Tibial nerve (tissue), 4 donors: ENCODE measurements at regions not wholly inside any gene's neighbourhood (a gene's known extent, or its start where the extent isn't known, plus 50 kb on each side); places are given as distances from the start of the nearest gene placed in this dataset.

ENCODE experiments used
- DNase-seq, 2 donors: peaks; one replicate each; pipeline ENCODE4 v3.0.0-alpha.2; 2019; ENCODE audit warnings: low spot score in 2 of 2
- H3K27ac ChIP-seq, 4 donors: fragments of 200-600 bp; sonication (generic) in 3 of 4; one replicate each; pipeline ENCODE4 v1.5.1; 2017 to 2019; ENCODE audit warnings: mild to moderate bottlenecking in 1 of 4
- H3K27me3 ChIP-seq, 2 donors: fragments of 200-600 bp; sonication (generic) in 1 of 2; one replicate each; pipeline versions ENCODE4 v1.5.1 to v1.6.0; 2017 to 2019
- H3K36me3 ChIP-seq, 3 donors: fragments of 200-600 bp; sonication (generic); one replicate each; pipeline ENCODE4 v1.5.1; 2018 to 2019
- H3K4me1 ChIP-seq, 4 donors: fragments of 200-600 bp; sonication (generic) in 3 of 4; one replicate each; pipeline ENCODE4 v1.5.1; 2017 to 2019
- H3K4me3 ChIP-seq, 4 donors: fragments of 200-600 bp; sonication (generic) in 3 of 4; one replicate each; pipeline ENCODE4 v1.5.1; 2017 to 2019; ENCODE audit warnings: mild to moderate bottlenecking in 1 of 4, moderate library complexity in 1 of 4
- H3K9me3 ChIP-seq, 4 donors: fragments of 200-600 bp; sonication (generic) in 3 of 4; one replicate each; pipeline ENCODE4 v1.5.1; 2017 to 2019
- EP300 ChIP-seq, 2 donors: sonication (generic); formaldehyde crosslinking; IDR thresholded peaks; one replicate each; pipeline ENCODE4 v1.6.1; 2017; ENCODE audit warnings: antibody characterized with exemption in 2 of 2, mild to moderate bottlenecking in 1 of 2
- POLR2A ChIP-seq, 2 donors: fragments of 450-650 bp; IDR thresholded peaks; one replicate each; pipeline ENCODE4 v1.6.1; 2017; ENCODE audit warnings: antibody characterized with exemption in 2 of 2, mild to moderate bottlenecking in 2 of 2, moderate library complexity in 2 of 2
- WGBS, 2 donors: methylation state at CpG; one replicate each; pipeline ENCODE4 v1.1.5; 2018; 5-methylcytosine and 5-hydroxymethylcytosine counted together
- TF ChIP-seq, protein P1 (sequence below), 5 experiments: fragments of 200-600 bp in 3 of 5; fragments of 450-650 bp in 2 of 5; sonication (generic) in 3 of 5; IDR thresholded peaks; one replicate each; pipeline ENCODE4 v1.5.1; 2016 to 2019; ENCODE audit warnings: antibody characterized with exemption in 5 of 5, mild to moderate bottlenecking in 3 of 5, moderate library complexity in 2 of 5

DNA sequence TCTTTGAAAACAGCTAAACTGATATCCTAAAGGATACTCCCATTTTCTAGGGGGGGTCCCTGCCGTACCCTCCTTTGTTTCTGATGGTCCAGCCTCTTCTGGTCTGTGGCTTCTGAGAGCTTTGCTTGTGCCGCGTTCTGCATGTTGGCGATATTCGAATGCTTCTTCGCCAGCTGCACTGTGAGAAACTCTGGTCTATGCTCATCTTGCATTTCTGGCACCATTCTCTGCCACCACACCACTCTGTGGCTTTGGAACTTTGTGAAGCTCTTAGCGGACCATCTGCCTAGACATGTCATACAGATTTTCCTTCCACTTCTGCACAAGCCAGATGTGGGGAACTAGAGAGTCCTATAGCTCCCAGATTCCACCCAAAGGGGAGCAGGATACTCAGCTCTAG, 197.2 kb downstream of the REEP3 start:
- no peaks in the 10 kb centered on the region for H3K27me3 ChIP-seq
- no peak overlapping the region for H3K4me3 ChIP-seq
- DNase-seq: no peak
- no peaks in the 10 kb centered on the region for H3K36me3 ChIP-seq
- TF ChIP-seq, protein P1, sequence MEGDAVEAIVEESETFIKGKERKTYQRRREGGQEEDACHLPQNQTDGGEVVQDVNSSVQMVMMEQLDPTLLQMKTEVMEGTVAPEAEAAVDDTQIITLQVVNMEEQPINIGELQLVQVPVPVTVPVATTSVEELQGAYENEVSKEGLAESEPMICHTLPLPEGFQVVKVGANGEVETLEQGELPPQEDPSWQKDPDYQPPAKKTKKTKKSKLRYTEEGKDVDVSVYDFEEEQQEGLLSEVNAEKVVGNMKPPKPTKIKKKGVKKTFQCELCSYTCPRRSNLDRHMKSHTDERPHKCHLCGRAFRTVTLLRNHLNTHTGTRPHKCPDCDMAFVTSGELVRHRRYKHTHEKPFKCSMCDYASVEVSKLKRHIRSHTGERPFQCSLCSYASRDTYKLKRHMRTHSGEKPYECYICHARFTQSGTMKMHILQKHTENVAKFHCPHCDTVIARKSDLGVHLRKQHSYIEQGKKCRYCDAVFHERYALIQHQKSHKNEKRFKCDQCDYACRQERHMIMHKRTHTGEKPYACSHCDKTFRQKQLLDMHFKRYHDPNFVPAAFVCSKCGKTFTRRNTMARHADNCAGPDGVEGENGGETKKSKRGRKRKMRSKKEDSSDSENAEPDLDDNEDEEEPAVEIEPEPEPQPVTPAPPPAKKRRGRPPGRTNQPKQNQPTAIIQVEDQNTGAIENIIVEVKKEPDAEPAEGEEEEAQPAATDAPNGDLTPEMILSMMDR (IDR thresholded peaks at IDR 0.05): no peak
- TF ChIP-seq EP300 (IDR thresholded peaks at IDR 0.05) (no peak), POLR2A (IDR thresholded peaks at IDR 0.05) (no peak)
- peaks cover 0 to 34% (median 7%) of the 10 kb centered on the region in 4 donors for H3K4me1 ChIP-seq
- 93 to 99% methylated on average over 7 of the region's 7 CpGs for WGBS, 2 donors
- no peak overlapping the region for H3K27ac ChIP-seq
- no peaks in the 10 kb centered on the region for H3K9me3 ChIP-seq

DNA sequence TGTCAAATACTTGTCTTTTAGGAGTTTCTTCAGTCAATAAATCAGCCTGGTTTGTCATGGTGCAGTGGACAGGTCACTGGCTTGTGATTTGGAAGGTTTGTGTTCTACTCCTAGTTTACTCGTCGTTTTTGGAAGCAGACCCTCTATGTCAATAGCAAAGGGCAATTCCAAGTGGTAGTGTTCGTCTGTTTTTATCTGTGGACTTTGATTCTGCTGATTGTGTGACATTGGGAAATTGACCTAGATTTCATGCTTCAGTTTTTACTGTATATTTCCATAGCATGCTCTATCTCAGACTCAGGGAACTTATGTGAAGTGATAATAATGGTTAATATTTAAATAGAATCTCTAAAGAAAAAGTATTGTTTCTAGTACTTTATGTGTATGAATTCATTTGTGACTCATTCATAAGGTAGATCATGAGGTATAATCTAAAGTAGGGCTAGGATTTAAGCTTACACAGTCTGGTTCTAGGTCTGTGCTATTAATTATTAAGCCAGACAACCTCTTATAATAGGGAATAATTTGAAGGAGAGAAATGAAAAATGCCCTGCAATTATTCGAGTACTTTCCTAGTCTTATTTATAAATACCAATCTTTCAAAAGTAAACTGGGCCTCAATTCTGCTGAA, 198.1 kb downstream of the REEP3 start:
- Histone ChIP-seq H3K9me3 (no peaks in the 10 kb centered on the region), H3K36me3 (no peaks in the 10 kb centered on the region), H3K27me3 (no peaks in the 10 kb centered on the region), H3K4me3 (no peak overlapping the region), H3K4me1 (peaks cover 0 to 25% (median 2%) of the 10 kb centered on the region in 4 donors), H3K27ac (no peak overlapping the region)
- WGBS, 2 donors: 67 to 68% methylated on average over 4 of the region's 4 CpGs
- DNase-seq: no peak
- no peak for TF ChIP-seq POLR2A (IDR thresholded peaks at IDR 0.05)
- TF ChIP-seq, protein P1 (IDR thresholded peaks at IDR 0.05): no peak
- no peak for TF ChIP-seq EP300 (IDR thresholded peaks at IDR 0.05)

DNA sequence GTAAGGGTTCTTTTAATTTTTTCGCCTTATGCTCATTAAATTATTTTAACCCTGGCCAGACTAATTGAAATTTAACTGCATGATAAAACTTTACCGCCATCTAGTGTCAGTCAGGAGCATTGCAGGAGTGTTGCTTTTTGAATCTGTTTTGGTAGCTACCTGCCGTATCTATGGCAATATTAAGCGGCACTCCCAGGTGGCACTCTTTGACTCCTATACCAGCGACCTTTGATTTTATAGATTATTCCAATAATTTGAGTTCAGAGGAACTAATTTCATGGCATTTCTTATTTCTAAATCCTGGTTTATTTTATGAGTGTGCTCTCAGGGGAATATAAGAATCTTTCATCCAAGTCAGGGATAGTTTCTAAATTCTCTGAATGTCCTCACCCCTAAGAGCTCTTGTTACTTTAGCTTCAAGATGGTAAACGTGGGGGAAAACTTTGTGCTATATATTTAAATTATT, 198.9 kb downstream of the REEP3 start:
- DNase-seq: peak in 1 of 2 donors; percentile 79
- 1 to 2% methylated on average over 6 of the region's 6 CpGs for WGBS, 2 donors
- Histone ChIP-seq H3K36me3 (no peaks in the 10 kb centered on the region), H3K27me3 (no peaks in the 10 kb centered on the region), H3K4me3 (no peak overlapping the region), H3K9me3 (no peaks in the 10 kb centered on the region), H3K27ac (peak overlapping the region in 1 of 4 donors; percentile 81), H3K4me1 (peaks cover 0 to 25% (median 2%) of the 10 kb centered on the region in 4 donors)
- TF ChIP-seq EP300 (IDR thresholded peaks at IDR 0.05) (no peak), POLR2A (IDR thresholded peaks at IDR 0.05) (no peak)
- TF ChIP-seq, protein P1 (IDR thresholded peaks at IDR 0.05): peak; percentile 82 to 97 (median 92)

DNA sequence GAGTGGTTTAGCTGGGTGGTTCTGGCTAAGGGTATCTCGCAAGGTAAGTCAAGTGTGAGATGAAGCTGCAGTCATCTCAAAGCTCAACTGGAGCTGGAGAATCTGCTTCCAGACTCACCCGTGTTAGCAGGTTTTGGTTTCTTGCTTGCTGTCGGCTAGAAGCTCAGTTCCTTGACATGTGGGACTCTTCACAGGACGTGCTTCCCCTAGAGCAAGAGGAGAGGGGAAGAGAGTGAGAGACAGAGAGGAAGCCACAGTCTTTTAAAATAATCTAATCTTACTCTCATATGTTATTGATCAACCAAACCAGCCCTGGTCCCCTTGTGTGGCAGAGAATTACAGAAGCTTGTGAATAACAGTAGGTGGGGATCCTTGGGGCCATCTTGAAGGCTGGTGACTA, 199.5 kb downstream of the REEP3 start:
- WGBS, 2 donors: 54 to 56% methylated on average over 4 of the region's 4 CpGs
- peak overlapping the region in 1 of 4 donors; percentile 81 for H3K27ac ChIP-seq
- no peak for DNase-seq
- peaks cover 0 to 25% (median 2%) of the 10 kb centered on the region in 4 donors for H3K4me1 ChIP-seq
- TF ChIP-seq POLR2A (IDR thresholded peaks at IDR 0.05) (no peak), EP300 (IDR thresholded peaks at IDR 0.05) (no peak)
- TF ChIP-seq, protein P1 (IDR thresholded peaks at IDR 0.05): no peak
- no peaks in the 10 kb centered on the region for H3K36me3 ChIP-seq
- no peaks in the 10 kb centered on the region for H3K9me3 ChIP-seq
- no peak overlapping the region for H3K4me3 ChIP-seq
- no peaks in the 10 kb centered on the region for H3K27me3 ChIP-seq

DNA sequence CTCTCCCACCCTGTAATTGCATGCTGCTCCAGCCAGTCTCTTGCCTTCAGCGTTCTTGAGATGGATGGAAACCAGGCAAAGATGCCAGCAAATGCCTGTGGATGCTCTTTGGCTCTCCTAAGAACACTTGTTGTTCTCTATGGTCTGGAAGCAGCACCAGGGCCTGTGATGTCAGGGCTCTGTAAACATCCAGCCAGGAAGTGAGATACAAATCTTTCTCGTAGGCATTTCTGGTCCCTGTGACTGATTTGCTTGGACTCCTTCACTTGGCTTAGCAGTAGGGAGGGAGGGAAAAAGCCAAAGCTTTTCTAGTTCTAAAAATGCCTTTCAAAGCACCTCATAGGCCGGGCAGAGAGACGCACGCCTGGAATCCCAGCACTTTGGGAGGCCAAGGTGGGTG, 201.3 kb downstream of the REEP3 start:
- WGBS, 2 donors: 34 to 63% methylated on average over 5 of the region's 5 CpGs
- Histone ChIP-seq H3K27ac (peak overlapping the region in 3 of 4 donors; percentile 55 to 81 (median 79)), H3K9me3 (no peaks in the 10 kb centered on the region), H3K4me1 (peaks cover 0 to 25% (median 2%) of the 10 kb centered on the region in 4 donors), H3K27me3 (no peaks in the 10 kb centered on the region), H3K4me3 (no peak overlapping the region), H3K36me3 (no peaks in the 10 kb centered on the region)
- TF ChIP-seq POLR2A (IDR thresholded peaks at IDR 0.05): no peak
- peak in 1 of 2 donors; percentile 63 for TF ChIP-seq EP300 (IDR thresholded peaks at IDR 0.05)
- TF ChIP-seq, protein P1 (IDR thresholded peaks at IDR 0.05): no peak
- DNase-seq: no peak
